H1 (cell line): ENCODE measurements at regions not wholly inside any gene's neighbourhood (a gene's known extent, or its start where the extent isn't known, plus 50 kb on each side); places are given as distances from the start of the nearest gene placed in this dataset.
A peak's percentile ranks its signal among the peaks of the same experiment; 100 is the strongest.

Experiments used
- CTCF ChIA-PET: fragments of 300-600 bp; sonication (Branson Sonifier 250); formaldehyde crosslinking; loops from one replicate; lab custom pipeline; 2021; ENCODE audit not compliant: partially characterized antibody; lab: Charles Lee
- POLR2A ChIA-PET: fragments of 300-600 bp; sonication (Branson Sonifier 250); formaldehyde crosslinking; loops from one replicate; lab custom pipeline; 2021; ENCODE audit warnings: inconsistent platforms; ENCODE audit not compliant: partially characterized antibody; lab: Charles Lee
- DNase-seq, 2 experiments: peaks; one replicate each; pipeline versions ENCODE4 v3.0.0 to v3.0.0-alpha.2; 2010 to 2022; ENCODE audit warnings: low spot score in 2 of 2, low read depth in 1 of 2, mixed read lengths in 1 of 2
- FAIRE-seq: peaks from 2 replicates; lab custom pipeline; 2011; peaks lifted over from hg19 to GRCh38; lab: Jason Lieb, UNC
- H2AFZ ChIP-seq: 2 replicates; pipeline ENCODE4 v1.8.1; 2012; ENCODE audit warnings: low read length, inconsistent platforms
- H2AK5ac ChIP-seq: 2 replicates; pipeline ENCODE4 v1.6.1; 2013; ENCODE audit warnings: low read depth, low read length
- H2BK120ac ChIP-seq: replicated peaks from 2 replicates; pipeline ENCODE3; 2013; ENCODE audit warnings: low read depth, low read length, inconsistent platforms
- H2BK12ac ChIP-seq: 2 replicates; pipeline ENCODE4 v1.6.1; 2013; ENCODE audit warnings: low read depth, low read length
- H2BK15ac ChIP-seq: 2 replicates; pipeline ENCODE4 v1.6.1; 2013; ENCODE audit warnings: low read length
- H2BK20ac ChIP-seq: 2 replicates; pipeline ENCODE4 v1.6.1; 2013; ENCODE audit warnings: low read length
- H2BK5ac ChIP-seq: 2 replicates; pipeline ENCODE4 v1.6.1; 2013; ENCODE audit warnings: low read depth, low read length
- H3K14ac ChIP-seq: 2 replicates; pipeline ENCODE4 v1.6.1; 2013; ENCODE audit warnings: inconsistent platforms; ENCODE audit not compliant: insufficient read length
- H3K18ac ChIP-seq: 2 replicates; pipeline ENCODE4 v1.6.1; 2013; ENCODE audit warnings: low read length; ENCODE audit errors: extremely low read depth
- H3K23ac ChIP-seq: 2 replicates; pipeline ENCODE4 v1.6.1; 2013; ENCODE audit warnings: inconsistent platforms; ENCODE audit not compliant: insufficient read length
- H3K23me2 ChIP-seq: 2 replicates; pipeline ENCODE4 v1.6.1; 2013; ENCODE audit warnings: low read depth, low read length
- H3K27ac ChIP-seq: 2 replicates; pipeline ENCODE4 v1.6.1; 2011; ENCODE audit warnings: low read depth, low read length, inconsistent platforms
- H3K27me3 ChIP-seq, 4 experiments: replicated peaks in 1 of 4; 1 replicate in 1 of 4; 2 replicates in 3 of 4; pipeline versions ENCODE4 v1.6.1 to v1.8.1; 2011 to 2013; ENCODE audit warnings: low read length in 3 of 4, mild to moderate bottlenecking in 3 of 4, inconsistent platforms in 2 of 4, mixed read lengths in 2 of 4, moderate library complexity in 1 of 4; ENCODE audit not compliant: control insufficient read depth in 3 of 4, insufficient read depth in 3 of 4; ENCODE audit errors: extremely low read depth in 1 of 4
- H3K36me3 ChIP-seq, 4 experiments: 2 replicates each; pipeline versions ENCODE4 v1.6.1 to v1.8.1; 2011 to 2013; ENCODE audit warnings: mild to moderate bottlenecking in 4 of 4, low read length in 3 of 4, moderate library complexity in 2 of 4, control low read depth in 1 of 4, inconsistent platforms in 1 of 4; ENCODE audit not compliant: insufficient read depth in 4 of 4, control insufficient read depth in 2 of 4
- H3K4ac ChIP-seq: replicated peaks from 2 replicates; pipeline ENCODE3; 2013; ENCODE audit warnings: low read length, low read depth, mixed read lengths, inconsistent platforms; ENCODE audit not compliant: insufficient read length
- H3K4me1 ChIP-seq, 4 experiments: replicated peaks in 1 of 4; 1 replicate in 1 of 4; 2 replicates in 3 of 4; pipeline versions ENCODE4 v1.6.1 to v1.8.1; 2011 to 2013; ENCODE audit warnings: low read length in 3 of 4, inconsistent platforms in 2 of 4, mixed read lengths in 1 of 4; ENCODE audit not compliant: insufficient read depth in 4 of 4, control insufficient read depth in 3 of 4
- H3K4me2 ChIP-seq, 2 experiments: 2 replicates each; pipeline versions ENCODE4 v1.6.1 to v1.8.1; 2011 to 2013; ENCODE audit warnings: low read depth in 2 of 2, low read length in 2 of 2, control low read depth in 1 of 2, inconsistent platforms in 1 of 2, mild to moderate bottlenecking in 1 of 2; ENCODE audit not compliant: insufficient read depth in 1 of 2
- H3K4me3 ChIP-seq, 4 experiments: fragments of 200-600, 300-600 bp in 1 of 4; sonication (generic), shearing (Covaris generic), sonication (Bioruptor Twin) in 1 of 4; 2 replicates each; pipeline versions ENCODE4 v1.5.1 to v1.8.1; 2011 to 2016; ENCODE audit warnings: low read length in 4 of 4, low read depth in 3 of 4, control low read depth in 2 of 4, inconsistent platforms in 2 of 4, mild to moderate bottlenecking in 2 of 4, mixed read lengths in 1 of 4, moderate library complexity in 1 of 4; ENCODE audit not compliant: insufficient read depth in 2 of 4; ENCODE audit errors: extremely low read depth in 1 of 4
- H3K56ac ChIP-seq: replicated peaks from 2 replicates; pipeline ENCODE3; 2013; ENCODE audit warnings: low read depth, mild to moderate bottlenecking, mixed read lengths, low read length, inconsistent platforms; ENCODE audit not compliant: insufficient read length
- H3K79me1 ChIP-seq: 2 replicates; pipeline ENCODE4 v1.6.1; 2013; ENCODE audit warnings: low read depth, low read length, control low read depth
- H3K79me2 ChIP-seq, 2 experiments: 2 replicates each; pipeline versions ENCODE4 v1.6.1 to v1.8.1; 2012 to 2013; ENCODE audit warnings: low read length in 2 of 2, mild to moderate bottlenecking in 2 of 2, inconsistent platforms in 1 of 2; ENCODE audit not compliant: insufficient read depth in 2 of 2, control insufficient read depth in 1 of 2
- H3K9ac ChIP-seq, 4 experiments: replicated peaks in 1 of 4; 1 replicate in 1 of 4; 2 replicates in 3 of 4; pipeline versions ENCODE4 v1.6.1 to v1.8.1; 2011 to 2013; ENCODE audit warnings: low read depth in 3 of 4, low read length in 3 of 4, control low read depth in 2 of 4, mild to moderate bottlenecking in 2 of 4, moderate library complexity in 2 of 4, inconsistent platforms in 1 of 4; ENCODE audit errors: extremely low read depth in 1 of 4
- H3K9me3 ChIP-seq, 2 experiments: 2 replicates each; pipeline versions ENCODE4 v1.6.1 to v1.8.1; 2012 to 2013; ENCODE audit warnings: mild to moderate bottlenecking in 2 of 2, moderate library complexity in 2 of 2, control low read depth in 1 of 2, inconsistent platforms in 1 of 2, low read depth in 1 of 2, low read length in 1 of 2, mixed read lengths in 1 of 2; ENCODE audit not compliant: insufficient read depth in 2 of 2
- H4K20me1 ChIP-seq, 2 experiments: replicated peaks in 1 of 2; 2 replicates each; pipeline versions ENCODE3 to v1.8.1; 2011 to 2013; ENCODE audit warnings: inconsistent platforms in 2 of 2, low read length in 2 of 2, mild to moderate bottlenecking in 1 of 2; ENCODE audit not compliant: insufficient read depth in 2 of 2, control insufficient read depth in 1 of 2
- H4K5ac ChIP-seq: 2 replicates; pipeline ENCODE4 v1.6.1; 2013; ENCODE audit warnings: low read length, low read depth, mixed read lengths, inconsistent platforms; ENCODE audit not compliant: insufficient read length
- H4K8ac ChIP-seq: 2 replicates; pipeline ENCODE4 v1.8.0; 2013; ENCODE audit warnings: mild to moderate bottlenecking, moderate library complexity, low read length, inconsistent platforms; ENCODE audit not compliant: insufficient read depth; ENCODE audit errors: extremely low read depth
- H4K91ac ChIP-seq: replicated peaks from 2 replicates; pipeline ENCODE3; 2013; ENCODE audit warnings: low read length, mixed read lengths, inconsistent platforms; ENCODE audit not compliant: insufficient read length
- SP4 ChIP-seq: IDR thresholded peaks from 2 replicates; pipeline ENCODE4 v1.6.1; 2012; ENCODE audit warnings: low read length, inconsistent platforms
- TEAD4 ChIP-seq: IDR thresholded peaks from 2 replicates; pipeline ENCODE4 v1.6.1; 2012; ENCODE audit warnings: low read depth, low read length, inconsistent platforms, mixed read lengths

DNA sequence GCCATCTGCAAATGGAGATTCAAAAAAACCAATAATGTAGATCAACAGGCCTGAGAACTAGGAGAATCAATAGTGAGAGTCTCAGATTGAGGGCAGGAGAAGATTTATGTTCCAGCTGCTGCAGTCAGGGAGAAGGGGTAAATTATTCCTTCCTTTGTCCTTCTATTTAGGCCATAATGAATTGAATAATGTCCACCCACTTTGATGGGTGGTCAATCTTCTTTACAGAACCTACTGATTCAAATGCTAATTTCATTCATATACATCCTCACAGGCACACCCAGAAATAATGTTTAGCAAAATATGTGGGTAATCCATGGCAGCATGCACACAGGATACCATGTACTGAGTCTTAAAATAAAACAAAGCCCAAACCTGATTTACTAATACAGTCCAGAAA, 695.3 kb upstream of the REG3G start:
- H3K4me2 ChIP-seq: 0 out of 4 replicates have a peak overlapping the region, but pooled peaks of 1 of the 2 experiments have one; percentile 14
- 0 out of 7 replicates have a peak, but pooled peaks cover 0 to 2% (median 0%) of the 10 kb centered on the region in 4 experiments for H3K4me1 ChIP-seq
- no peak overlapping the region for H3K9ac ChIP-seq
- H2BK12ac ChIP-seq: no peak overlapping the region
- no peak overlapping the region for H3K23ac ChIP-seq
- H3K27ac ChIP-seq: no peak overlapping the region
- no peaks in the 10 kb centered on the region for H3K79me1 ChIP-seq
- H3K14ac ChIP-seq: no peak overlapping the region
- no peak overlapping the region for H4K5ac ChIP-seq
- H4K8ac ChIP-seq: no peak overlapping the region
- POLR2A ChIA-PET: no interaction called here
- H3K36me3 ChIP-seq: no peaks in the 10 kb centered on the region
- no peak overlapping the region for H4K91ac ChIP-seq
- FAIRE-seq (no peak), DNase-seq (no peak)
- no peak overlapping the region for H2BK15ac ChIP-seq
- H2BK120ac ChIP-seq: no peak overlapping the region
- no peak overlapping the region for H2AK5ac ChIP-seq
- no peak overlapping the region for H3K4ac ChIP-seq
- no peaks in the 10 kb centered on the region for H4K20me1 ChIP-seq
- H2BK5ac ChIP-seq: no peak overlapping the region
- H3K56ac ChIP-seq: no peak overlapping the region
- TF ChIP-seq TEAD4 (no peak), SP4 (no peak)
- H3K27me3 ChIP-seq: no peaks in the 10 kb centered on the region
- H3K79me2 ChIP-seq: no peaks in the 10 kb centered on the region
- no peak overlapping the region for H3K4me3 ChIP-seq
- H2AFZ ChIP-seq: no peak overlapping the region
- H3K23me2 ChIP-seq: no peaks in the 10 kb centered on the region
- no peaks in the 10 kb centered on the region for H3K9me3 ChIP-seq
- H3K18ac ChIP-seq: no peak overlapping the region
- H2BK20ac ChIP-seq: no peak overlapping the region
- CTCF ChIA-PET: no interaction called here
